GM19328 (cell line): ENCODE measurements at regions not wholly inside any gene's neighbourhood (a gene's known extent, or its start where the extent isn't known, plus 50 kb on each side); places are given as distances from the start of the nearest gene placed in this dataset.

Source experiments
- ATAC-seq: cut with Tn5 transposase; IDR thresholded peaks from one replicate; pipeline ENCODE4 v1.9.1; 2021; ENCODE audit warnings: mild to moderate bottlenecking, moderate library complexity; ENCODE audit not compliant: unreplicated experiment

DNA sequence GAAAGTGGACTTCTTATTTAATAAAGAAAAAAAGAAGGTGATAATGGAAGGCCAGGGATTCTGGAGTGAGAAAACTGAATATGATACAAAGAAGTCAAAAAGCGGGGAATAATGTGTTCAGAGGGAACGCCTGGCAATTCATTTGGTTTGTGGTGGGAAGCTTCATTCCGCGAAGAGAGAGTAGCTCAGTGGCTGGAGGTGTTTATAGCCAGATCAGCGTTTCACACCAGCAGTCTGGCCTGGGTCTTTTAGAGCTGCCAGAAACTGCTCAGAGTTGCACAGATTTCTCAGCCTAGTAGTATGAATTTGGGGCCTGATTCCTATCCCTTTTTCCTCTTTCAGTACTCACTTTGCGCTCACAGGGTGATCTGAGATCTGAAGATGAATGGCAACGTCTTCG, 67.8 kb upstream of the IPO9 start:
- ATAC-seq: no peak

DNA sequence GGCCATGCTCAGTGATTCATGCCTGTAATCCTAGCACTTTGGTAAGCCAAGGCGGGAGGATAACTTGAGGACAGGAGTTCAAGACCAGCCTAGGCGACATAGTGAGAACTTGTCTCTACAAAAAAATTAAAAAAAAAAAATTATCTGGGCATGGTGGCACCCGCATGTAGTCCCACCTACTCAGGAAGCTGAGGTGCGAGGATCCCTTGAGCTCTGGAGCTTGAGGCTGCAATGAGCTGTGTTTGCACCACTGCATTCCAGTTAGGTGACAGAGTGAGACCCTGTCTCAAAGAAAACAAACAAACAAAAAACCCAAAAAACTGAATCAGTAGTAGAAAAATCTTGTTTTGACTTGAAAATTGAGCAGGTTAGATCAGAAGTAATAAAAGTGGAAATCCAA, 67.1 kb upstream of the IPO9 start:
- no peak for ATAC-seq

DNA sequence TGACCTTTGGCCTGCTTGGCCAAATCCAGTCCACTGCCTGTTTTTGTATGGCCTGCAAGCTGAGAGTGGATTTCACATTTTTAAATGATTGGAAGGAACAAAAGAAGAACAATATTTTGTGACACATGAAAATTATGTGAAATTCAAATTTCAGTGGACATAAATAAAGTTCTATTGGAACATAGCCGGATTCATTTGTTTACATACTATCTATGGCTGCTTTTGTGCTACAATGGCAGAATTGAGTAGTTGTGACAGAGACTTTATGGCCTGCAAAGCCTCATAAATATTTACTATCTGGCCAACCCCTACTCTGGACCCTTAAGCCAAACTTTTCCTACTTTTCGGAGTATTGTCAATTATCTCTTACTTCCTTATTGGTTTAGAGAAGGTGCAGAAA, 66.6 kb upstream of the IPO9 start:
- no peak for ATAC-seq

DNA sequence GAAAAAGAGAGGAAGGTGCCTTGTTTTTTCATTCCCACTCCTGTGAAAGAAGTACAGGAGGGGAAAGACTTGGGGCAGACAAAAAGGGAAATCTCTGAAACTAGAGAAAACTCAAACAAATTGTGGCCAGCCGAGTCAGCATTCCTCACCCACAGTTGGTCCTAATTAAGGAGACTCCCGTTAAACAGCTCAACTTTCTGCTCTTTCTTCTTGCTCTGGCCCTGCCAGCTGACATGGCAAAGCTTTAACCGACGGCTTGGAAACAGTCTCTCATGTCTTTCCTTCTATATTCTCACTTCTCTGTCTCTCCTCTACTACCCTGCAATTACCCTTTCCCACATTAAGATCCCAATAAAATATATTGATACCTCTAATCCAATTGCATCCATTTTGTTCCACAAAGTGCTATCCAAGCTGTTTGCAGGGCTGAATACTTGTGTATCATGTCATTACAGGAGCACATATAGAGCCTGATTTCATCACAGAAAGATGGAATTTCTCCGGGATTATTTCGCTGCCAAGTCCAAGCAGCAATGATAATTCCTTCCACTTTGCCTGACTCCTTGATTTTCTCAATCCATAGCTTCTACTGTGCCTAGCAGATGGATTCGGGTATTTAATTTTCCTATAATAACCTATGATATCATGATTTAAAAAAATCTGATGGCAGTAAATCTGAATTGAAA, 65.4 kb upstream of the IPO9 start:
- no peak for ATAC-seq

DNA sequence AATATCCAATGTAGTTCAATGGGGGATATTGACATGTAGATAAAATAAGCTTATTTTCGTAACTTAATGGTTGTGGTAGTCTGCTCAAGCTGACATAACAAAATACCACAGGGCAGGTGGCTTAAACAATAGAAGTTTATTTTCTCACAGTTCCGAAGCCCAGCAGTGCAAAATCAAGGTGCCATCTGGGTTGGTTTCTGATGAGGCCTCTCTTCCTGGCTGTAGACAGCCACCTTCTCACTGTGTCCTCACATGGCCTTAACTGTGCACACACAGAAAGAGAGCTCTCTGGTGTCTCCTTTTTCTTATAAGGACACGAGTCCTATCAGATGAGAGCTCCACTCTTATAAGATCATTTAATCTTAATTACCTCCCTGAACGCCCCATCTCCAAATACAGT, 64.8 kb upstream of the IPO9 start:
- ATAC-seq: no peak

DNA sequence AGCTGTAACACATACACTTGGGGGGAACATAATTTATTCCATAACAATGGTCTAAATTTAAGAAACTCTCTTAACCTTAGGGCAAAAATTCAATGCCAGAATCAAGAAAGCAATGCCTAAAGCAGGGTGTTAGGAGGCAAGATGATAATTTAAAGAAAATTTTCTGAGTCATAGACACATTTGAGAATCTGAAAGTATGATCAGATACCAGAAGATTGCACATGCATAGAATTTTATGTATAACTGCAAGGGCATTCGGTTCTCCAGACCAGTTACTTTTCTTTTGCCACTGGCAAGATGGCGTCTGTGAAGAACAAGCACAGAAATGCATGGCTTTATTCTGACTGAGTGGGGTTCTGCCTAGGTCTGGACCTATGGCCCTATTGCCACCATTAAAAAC, 64.4 kb upstream of the IPO9 start:
- no peak for ATAC-seq

DNA sequence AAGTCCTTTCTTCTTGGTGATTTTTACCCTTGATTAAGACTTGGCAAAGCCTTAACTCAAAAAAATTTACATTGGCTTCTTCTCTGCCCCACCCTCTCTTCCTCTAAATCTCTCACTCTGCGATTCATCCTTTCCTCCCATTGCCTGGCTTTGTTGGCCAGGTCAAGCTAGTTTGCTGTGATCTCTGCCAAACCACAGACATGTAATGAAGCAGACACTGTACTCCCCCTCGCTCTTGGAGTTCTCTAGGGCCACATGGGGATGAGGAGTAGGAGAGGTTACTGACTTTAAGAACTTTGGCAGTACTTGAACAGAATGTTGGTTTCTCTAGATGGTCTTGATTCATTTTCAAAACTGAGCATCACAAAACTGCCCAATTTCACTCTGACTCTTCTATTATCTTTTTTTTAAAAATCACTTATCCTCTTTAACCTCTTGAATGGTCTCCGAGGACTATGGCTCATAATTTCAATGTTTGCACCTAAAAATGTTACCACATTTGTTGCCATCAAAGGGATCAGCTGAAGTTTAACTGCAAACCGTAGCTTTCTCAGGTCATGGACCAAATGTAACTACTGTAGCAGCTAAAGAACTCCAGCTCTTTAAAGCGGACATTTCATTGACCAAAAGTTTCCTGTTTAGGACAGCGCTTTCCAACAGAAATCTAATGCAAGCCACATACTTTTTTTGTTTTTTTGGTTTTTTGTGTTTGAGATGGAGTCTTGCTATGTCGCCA, 62.7 kb upstream of the IPO9 start:
- ATAC-seq: no peak

DNA sequence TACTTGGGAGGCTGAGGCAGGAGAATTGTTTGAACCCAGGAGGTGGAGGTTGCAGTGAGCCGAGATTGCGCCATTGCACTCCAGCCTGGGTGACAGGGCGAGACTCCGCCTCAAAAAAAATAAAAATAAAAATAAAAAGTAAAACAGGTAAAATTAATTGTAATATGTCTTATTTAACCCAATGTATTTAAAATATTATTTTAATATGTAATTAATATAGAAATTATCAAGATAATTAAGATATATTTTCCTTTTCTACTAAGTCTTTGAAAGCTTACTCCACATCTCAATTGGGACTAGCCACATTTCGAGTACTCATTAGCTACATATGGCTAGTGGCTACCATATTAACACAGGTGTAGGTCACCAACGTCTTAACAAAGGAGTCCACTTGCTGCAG, 61.6 kb upstream of the IPO9 start:
- no peak for ATAC-seq

DNA sequence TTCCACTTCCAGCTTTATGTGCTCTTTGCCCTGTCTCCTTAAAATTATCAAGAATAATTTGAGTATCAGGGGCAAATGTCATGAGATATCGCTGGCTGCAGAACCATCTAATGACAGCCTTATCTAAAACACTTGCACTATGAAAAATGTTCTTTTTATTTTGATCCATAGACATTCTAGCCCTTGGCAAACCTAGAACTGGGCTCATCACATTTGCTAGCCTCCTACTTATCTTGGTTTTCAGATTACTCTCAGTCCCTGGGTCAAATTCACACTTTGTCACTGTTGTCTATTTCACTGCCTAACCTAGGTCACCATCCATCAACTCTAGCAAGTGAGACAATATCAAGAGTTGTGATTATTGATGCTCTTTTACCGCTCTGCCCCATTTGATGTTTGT, 59.9 kb upstream of the IPO9 start:
- no peak for ATAC-seq

DNA sequence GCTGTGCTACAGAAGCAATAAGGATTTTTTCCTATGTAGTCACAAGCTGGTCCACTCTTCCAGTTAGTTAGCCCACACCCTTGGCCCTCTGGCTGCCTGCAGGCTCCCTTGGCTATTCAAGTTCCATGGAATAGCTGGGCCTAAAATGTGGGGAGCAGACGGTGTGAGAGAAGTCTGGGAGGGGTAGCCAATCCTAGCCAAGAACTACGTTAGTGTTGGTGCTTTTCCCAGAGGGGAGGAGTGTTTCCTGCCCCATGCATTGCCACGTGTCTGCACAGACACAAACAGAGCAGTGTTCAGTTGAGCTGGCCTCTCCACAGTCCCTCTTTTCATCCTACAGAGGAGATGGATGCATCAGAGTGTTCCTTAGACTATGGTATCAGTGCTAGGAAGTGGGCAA, 59.0 kb upstream of the IPO9 start:
- no peak for ATAC-seq

DNA sequence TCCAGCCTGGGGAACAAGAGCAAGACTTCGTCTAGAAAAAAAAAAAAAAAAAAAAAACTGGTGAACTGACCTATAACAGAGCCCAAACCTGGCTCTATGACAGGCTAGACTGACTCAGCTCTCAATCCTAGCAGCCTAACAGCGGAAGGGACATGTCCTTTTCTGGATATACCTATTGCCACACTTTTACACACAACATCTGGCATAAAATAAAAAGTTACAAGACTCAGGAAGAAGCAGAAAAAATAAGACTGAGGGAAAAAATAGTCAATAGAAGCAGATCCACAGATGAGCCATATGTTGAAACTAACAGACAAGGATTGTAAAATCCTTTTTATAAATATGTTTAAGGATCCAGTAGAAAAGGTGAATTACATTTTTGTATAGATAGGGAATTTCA, 57.5 kb upstream of the IPO9 start:
- ATAC-seq: no peak

DNA sequence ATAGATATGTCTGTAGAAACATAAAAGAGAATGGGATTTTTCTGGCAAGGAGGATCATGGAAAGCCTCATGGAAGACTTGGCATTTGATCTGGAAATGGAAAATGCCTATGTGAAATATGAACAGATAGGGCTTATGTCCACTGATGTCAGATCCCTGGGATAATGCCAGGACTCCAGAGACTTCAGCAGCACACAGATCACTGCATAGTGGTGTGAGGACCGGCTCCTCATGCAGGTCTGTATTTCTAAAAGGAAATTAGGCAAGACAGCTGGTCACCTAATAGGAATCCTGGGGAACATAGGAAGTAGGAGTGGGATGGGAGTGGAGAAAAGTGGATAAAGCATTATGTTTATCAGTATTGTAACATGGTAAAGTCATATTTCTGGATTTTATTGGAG, 56.8 kb upstream of the IPO9 start:
- no peak for ATAC-seq

DNA sequence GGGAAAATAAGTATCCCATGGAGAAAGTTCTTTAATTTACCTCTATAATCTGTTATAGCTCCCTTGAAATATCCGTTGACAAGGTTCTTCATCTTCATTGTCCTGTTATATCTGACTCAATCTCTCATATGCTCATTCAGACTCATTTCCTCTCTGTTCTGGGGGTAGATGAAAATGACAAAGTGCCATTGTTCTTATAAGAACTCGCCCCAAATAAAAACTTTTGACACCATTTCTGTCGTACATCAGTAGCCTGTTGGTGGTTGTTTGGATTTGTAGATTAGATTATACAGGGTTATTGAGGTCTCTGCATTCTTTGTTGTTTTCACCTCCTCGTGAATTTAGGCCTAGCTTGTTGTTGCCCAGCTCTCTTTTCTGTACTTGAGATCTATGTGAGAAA, 55.2 kb upstream of the IPO9 start:
- ATAC-seq: no peak

DNA sequence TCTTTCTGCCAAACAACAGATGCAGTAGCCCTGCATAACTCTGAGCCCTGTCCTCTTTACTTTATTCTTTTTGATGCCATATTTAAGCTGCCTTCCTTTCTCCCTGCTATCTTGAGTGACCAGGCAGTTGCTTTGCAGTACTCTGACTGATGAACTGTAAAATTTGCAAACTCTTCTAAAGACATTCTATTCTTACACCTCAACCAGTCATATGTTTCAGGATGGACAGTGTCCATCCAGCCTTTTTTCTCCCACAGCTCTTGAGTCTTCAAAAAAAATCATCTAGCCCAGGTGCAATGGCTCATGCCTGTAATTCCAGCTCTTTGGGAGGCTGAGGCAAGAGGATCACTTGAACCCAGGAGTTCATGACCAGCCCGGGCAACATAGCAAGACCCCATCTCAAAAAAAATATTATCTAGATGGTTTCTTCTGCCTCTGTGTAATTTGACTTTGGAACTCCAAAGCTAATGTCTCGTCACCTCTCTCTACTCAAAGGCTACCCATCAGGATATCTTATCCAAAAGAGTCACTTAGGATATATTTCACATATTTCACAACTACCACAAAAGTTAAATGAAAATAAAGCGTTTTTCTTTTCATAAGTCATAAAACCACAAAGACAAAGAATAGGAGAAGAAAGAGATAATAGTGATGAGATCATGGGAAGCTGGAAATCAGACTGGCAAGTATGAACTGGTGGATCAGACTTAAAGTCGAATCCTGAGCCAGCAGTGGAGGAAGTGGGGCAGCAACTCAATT, 54.6 kb upstream of the IPO9 start:
- no peak for ATAC-seq

DNA sequence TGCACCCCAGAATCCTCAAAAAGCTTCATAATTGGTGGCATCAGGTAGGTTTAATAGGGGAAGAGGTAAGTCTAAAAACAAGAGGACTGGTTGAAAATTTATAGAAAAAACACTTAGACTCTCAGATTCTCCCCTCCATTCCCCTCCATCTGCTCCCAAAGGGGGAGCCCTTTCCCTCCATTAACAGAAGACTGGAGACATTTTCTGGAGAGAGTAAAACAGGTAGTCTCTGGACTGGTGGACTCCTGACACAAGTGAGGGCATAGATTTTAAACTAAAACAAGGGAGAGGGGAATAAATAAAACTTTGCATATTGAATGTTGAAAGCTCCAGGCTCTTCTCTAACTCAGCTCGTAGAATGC, 54.0 kb upstream of the IPO9 start:
- ATAC-seq: no peak

DNA sequence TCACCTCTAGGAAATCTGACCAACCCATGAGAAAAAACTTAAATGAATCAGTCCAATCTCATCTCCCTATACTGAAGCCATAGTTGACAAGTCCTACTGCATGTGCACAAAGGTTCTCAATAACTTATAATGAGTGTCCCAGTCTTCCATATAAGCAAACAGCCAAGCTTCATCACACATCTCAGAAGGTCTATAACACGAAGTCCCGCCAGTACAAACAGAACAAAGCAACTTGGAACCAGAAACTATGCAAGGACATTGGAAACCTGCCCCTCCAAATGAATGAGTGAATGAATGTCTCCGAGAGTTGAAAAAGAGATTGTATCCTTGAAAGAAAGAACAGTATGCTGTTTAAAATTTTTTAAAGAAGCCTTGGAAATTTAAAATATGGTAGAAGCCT, 53.6 kb upstream of the IPO9 start:
- ATAC-seq: no peak

DNA sequence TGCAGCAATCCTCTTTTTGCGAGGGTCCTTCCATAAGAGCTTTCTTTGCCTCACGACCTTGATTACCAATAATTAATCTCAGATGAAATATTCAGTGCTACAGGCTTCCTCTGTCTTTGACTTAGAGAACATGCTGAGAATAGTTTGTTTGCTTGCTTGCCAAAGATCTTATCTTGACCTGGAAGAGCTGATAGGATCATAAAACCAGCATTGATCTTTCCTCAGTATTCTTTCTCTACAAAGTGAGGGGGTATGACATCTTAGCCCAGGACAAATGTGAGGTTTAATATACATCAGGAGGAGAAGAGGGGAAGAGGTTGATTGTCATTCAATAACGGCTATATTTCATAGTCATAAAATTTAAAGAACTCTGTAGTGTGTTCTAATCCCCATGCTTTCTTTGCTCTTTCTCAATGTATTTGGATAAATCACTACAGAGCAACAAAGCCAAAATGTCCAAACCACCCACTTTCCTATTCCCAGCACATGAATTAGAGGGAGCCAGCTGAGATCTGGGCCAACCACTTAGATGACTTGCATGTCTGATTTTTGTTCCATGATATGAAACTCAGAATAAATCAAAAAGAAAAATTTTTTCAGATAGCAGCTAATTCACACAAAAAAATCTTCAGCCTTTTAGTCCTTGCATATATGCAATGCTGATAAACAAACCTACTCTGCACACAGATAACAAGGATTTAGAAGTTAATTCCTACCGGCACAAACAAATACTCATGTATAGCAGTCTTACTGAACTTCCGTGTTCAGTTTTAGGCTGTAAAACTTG, 50.5 kb upstream of the IPO9 start:
- no peak for ATAC-seq
